8988T (cell line): ENCODE measurements at regions not wholly inside any gene's neighbourhood (a gene's known extent, or its start where the extent isn't known, plus 50 kb on each side); places are given as distances from the start of the nearest gene placed in this dataset.
A peak's percentile ranks its signal among the peaks of the same experiment; 100 is the strongest.
"Not testable (repeated sequence)": the region's sequence is repeated elsewhere in the genome, so short reads cannot be mapped to it uniquely, and the experiment has no call there.

Experiments
- DNase-seq: peaks from one replicate; pipeline ENCODE4 v3.0.0; 2011

- peak; percentile 15 for DNase-seq
Observed at GRCh38 chr10:36534471-36535002, 590.9 kb upstream of the ANKRD30A start.

- no peak for DNase-seq
Observed at GRCh38 chr10:36533861-36534260, 591.5 kb upstream of the ANKRD30A start.

GRCh38 chr10:36533316-36533715 lies 592.1 kb upstream of the ANKRD30A start:
- no peak for DNase-seq

GRCh38 chr10:36531621-36532020 lies 593.8 kb upstream of the ANKRD30A start:
- no peak for DNase-seq

DNA sequence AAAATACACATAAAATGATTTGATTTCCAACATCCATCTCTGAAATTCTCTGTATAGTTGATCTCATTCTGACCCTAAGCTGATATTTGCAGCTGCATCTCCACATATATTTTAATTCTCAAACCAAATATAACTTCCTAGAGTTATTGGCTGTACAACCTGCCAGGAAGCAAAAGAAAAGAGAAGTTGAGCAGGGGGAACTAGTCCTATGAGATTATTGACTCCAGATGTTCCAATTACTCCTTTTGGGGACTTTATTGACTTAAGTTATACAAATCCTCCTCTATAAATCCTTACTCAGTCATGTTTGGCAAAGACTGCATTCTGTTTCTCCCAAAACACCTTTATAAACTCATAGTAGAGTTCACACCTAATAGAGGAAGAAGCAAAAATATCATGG lies 599.4 kb upstream of the ANKRD30A start:
- DNase-seq: no peak

DNA sequence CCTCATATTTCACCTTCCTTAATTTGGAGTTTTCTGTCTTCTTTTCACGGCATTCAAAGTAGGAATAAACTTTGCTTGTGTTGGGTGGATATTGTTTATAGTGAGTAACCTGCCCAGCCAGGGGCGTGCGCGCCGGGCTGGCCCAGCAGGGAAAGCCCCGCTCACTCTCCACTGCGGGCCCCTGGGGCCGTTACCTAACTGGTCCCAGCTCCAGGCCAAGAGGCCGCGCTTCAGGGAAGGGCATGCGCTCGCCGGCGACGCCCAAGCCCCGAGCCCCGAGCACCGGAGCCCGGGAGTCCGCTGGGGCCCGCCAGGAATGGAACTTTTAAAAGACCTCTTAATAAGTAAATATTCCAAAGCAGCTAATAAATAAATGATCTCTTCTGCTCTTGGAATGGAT lies 601.3 kb upstream of the ANKRD30A start:
- DNase-seq: not testable (repeated sequence)

DNA sequence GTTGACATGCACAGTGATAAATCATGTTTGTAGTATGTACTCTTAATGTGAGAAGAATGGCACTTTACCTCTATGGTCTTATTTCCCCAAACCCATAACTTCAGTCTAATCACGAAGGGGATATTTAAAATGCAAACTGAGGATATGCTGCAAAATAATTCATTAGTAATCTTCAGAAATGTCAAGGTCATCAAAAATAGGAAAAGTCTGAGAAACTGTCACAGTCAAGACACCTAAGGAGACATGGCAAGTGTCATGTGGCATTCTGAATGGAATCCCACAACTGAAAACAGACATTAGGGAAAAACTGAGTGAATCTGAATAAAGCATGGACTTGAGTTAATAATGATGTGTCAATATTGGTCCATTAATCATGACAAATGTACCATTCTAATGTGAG lies 605.5 kb upstream of the ANKRD30A start:
- DNase-seq: no peak

DNA sequence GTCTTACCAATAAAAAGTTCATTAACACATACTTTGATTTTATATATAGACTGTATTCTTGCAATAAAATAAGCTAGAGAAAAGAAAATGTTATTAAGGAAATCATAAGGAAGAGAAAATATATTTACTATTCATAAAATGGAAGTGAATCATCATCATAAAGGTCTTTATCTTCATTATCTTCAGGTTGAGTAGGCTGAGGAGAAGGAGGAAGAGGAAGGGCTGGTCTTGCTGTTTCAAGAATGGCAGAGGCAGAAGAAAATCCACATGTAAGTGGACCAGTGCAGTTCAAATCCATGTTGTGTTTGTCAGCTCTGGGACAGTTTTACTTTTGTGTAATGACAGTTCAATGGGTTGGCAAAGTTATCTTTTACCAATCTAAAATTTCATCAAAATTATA lies 609.1 kb upstream of the ANKRD30A start:
- no peak for DNase-seq

GRCh38 chr10:36515319-36515718 lies 610.1 kb upstream of the ANKRD30A start:
- no peak for DNase-seq

DNA sequence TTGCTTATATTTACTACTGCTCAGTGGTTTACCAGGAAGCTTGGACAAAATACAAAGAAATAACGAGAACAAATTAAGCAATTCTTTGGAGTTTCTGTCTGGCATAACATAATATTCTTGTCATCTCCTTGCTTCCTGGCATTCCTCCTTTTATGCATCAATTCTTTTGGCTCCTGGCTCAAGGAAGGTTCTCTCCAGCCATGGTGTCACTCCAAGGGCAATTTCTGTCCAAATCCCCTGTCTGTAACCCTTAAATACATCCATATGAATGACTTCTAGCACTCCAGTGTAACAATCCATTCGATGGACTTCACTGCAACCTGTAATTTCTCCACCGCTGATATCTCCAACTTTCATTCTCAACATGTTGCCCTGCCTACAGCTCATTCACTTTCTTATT lies 617.7 kb upstream of the ANKRD30A start:
- no peak for DNase-seq

DNA sequence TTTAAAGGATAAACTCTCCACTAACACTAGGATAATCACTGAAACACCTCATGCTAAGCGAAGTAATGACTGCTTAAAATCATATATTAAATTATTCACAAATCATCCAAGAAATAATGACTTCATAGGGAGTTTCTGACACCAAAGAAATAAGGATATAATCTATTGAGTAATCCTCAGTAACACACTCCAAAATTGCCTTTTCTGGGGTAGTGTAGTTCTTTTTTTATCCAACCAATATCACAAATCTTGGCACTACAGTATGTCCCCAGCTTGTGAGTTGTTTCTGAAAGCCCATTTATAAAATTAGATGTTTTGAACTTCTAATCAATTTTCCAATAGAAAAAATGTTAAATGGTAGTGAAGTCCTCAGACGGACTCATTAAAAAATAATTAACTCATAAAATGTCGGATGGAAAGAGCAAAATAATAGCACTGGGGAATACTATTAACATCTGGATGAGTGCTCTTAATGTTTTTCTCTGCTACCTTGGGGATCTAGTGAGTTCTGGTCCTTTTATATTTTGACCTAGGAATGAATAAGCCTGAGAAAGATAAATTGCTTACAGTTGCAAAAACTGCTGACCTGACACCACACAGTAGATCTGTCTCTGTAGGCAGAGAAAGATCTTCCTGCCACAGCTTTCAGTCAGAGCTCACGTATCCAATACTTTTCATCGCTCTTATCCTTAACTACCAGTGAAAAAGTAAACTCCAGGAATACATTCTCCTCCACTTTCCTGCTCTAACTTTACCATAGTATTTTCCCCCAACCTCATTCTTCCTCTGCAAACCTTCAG lies 618.5 kb upstream of the ANKRD30A start:
- DNase-seq: no peak

DNA sequence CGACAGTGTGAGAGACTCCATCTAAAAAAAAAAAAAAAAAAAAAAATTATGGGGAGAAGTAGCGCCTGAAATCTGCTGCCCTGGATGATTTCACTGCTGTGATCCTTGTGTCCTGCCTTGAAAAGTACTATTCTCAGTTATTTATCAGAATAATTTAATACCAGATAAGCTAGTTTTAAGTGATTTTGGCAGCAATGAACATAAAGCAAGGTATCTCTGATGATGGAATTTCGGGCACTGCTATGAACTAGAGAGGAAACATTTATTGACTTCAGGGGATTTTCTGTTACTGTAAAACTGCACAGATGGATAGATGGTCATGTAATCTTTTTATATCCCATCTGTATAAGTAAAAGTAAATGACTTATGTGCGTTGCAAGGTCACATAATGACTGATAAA lies 619.1 kb upstream of the ANKRD30A start:
- DNase-seq: no peak

GRCh38 chr10:36504758-36505157 lies 620.6 kb upstream of the ANKRD30A start:
- no peak for DNase-seq

DNA sequence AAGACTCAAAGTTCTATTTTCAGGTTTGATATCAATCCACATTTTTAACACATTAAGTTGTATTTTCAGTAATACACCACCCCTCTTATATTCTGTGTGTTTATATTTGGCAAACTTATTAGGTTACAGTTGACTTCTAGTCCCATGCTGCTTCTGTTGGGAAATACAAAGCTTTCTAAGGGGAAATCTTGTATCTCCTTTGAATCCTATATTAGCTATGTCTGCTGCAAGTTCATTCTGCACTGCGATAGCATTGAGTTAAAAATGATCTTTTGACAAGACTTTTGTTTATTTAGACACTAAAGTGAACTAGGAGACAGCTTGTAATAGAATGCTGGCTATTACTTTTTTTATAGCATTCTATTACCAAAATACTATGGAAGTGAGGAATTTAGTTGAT lies 625.1 kb upstream of the ANKRD30A start:
- no peak for DNase-seq

DNA sequence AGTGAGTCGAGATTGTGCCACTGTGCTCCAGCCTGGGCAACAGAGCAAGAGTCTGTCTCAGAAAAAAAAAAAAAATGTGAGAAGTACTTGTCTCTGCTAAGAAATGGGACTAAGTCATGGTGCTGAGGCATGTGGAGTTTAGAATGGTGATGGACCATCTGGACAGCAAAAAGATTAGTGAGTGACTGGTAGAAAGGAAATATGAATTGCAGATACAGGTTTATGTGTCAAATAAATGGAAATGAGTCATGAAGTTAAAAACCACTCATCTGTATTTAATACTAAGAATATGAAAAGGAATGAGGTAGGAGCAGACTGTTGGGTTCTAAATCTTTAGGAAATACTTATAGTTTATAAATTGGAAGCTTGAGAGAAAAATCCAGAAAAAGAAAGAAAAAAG lies 625.7 kb upstream of the ANKRD30A start:
- no peak for DNase-seq

DNA sequence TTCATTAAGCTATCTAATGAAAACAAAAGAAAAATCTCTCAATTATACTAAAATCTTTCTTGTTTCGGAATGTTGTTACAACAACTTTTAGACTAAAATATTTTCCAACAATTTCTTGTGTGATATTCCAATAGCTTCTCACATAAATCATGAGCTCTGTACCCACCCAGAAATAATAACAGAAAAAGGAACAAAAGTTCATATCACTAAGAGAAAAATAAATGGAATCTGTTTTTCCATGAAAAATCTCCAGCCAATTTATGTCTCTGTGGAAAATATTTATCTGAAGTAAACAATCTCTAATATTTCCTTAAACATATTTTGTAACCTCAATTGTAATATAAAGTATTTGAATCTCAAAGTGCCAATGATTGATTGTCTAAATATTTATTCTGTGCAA lies 628.6 kb upstream of the ANKRD30A start:
- no peak for DNase-seq

DNA sequence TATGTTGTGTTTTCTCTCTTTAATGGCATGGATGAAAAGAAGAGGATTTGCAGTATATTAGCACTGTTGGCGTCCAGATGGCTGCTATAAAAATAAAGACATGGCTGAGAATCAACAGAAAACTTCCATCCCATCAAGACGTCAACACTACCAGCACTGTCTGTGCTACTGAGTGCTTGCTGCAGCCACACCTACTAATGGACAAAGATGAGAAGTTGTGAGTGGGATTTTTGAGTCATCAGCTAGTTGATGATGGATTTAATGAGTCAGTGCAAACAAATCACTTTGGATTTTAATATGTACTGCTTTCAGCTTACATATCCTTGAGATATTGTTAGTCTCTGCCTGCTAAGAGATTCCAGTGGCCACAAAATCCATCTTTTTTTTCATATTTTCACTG lies 631.0 kb upstream of the ANKRD30A start:
- no peak for DNase-seq

DNA sequence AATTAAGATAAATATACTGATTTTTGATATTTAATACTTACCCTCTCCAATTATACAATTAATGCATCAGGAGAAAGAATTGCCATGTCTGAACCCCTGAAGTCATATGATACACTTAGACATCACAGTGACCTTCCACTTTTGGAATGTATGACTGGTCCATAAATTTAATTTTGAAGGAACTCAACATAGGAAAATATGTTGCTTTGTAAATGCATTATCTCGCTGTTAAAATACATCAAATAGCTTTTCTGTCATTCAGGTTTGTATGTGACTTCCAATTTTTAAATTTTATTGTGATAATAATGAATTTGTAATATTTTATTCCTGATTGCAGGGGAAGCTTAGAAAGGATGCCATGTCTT lies 631.9 kb upstream of the ANKRD30A start:
- DNase-seq: no peak

GRCh38 chr10:36492590-36493515 lies 632.5 kb upstream of the ANKRD30A start:
- no peak for DNase-seq

DNA sequence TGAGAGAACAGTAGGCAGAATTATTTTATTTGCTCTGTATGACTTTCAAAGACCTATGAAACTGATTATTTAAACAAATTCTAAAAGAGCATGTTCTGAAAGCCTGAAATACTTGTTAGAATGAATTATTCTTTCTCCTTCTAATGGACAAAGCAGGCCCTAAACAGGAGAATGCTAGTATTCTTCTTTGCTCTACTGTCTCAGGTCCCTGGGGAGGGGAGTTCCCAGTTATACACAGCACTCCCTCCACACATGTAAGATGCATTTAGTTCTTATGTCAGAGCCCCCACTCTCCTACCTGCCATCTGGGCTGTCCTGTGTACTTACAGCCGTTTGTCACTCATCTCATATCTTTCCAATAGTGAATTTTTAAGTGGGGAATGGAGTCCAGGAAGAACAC lies 633.5 kb upstream of the ANKRD30A start:
- no peak for DNase-seq

DNA sequence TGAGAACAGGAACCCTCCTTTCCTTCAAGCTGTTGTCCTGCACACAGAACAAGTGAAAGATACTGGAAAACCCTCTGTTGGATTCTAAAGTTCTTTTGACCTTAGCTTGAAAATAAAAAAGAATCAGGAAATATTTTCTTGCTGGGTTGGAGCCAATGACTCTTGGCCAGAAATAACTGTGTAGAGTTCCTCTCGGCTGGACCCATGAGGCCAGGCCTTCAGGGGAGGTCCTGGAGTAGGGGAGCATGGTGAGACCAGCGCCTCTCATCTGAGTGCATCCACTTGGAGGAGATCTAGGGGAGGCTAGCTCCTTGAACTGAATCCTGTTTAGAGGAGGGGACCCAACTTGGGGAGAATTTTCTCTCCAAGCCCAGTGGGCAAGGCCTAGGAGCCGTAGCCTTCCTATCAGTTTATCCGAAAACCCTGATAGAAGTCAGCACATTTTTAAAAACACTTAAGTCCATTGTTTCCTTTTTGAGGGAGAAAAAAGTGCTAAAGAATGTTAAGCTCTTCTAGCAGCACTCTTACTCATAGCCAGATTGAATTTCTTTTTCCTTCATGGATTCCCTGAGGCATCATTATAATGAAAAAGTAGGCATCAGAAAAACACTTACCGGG lies 635.7 kb upstream of the ANKRD30A start:
- DNase-seq: no peak

DNA sequence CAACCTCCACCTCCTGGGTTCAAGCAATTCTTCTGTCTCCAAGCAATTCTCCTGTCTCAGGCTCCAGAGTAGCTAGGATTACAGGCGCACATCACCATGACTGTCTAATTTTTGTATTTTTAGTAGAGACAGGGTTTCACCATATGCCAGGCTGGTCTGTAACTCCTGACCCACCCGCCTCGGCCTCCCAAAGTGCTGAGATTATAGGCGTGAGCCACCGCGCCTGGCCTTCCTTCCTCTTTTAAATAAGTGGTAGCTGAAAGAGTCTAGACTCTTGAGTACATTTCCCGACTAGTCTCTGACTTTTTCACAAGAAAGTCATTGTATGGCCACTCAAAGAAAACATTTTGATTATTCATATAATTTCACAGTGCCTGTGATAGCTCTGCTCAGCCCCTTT lies 636.2 kb upstream of the ANKRD30A start:
- no peak for DNase-seq

- no peak for DNase-seq
Observed at GRCh38 chr10:36488579-36488978, 636.8 kb upstream of the ANKRD30A start.

DNA sequence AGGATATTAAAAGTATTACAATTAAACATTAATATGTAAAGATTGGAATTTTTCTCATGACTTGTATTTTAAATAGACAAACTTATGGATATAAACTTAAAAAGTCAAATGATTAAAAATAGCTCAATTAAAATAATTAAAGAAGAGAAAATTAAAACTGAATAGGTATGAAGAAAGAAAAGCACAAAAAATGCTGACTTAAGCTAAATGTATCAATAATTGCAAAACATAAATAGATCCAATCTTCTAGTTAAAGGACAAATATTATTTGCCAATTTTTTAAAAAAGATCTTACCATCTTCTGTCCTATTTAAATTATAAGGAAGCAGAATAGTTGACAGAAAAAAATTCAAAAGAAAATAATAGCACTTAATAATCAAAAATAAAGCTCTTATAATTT lies 646.3 kb upstream of the ANKRD30A start:
- DNase-seq: no peak
